A549 (cell line): ENCODE measurements at regions not wholly inside any gene's neighbourhood (a gene's known extent, or its start where the extent isn't known, plus 50 kb on each side); places are given as distances from the start of the nearest gene placed in this dataset.

Source experiments
- CBX8 ChIP-seq: fragments of 200-600 bp; sonication (generic); IDR thresholded peaks from 2 replicates; pipeline ENCODE4 v1.6.1; 2016
- CHD2 ChIP-seq: fragments of 150-350 bp; IDR thresholded peaks from 2 replicates; pipeline ENCODE4 v1.6.1; 2014; ENCODE audit warnings: low read length; ENCODE audit not compliant: partially characterized antibody
- CTCF ChIP-seq: fragments of >200 bp; sonication (Bioruptor Twin); formaldehyde crosslinking; IDR thresholded peaks from 3 replicates; pipeline ENCODE4 v1.5.1; 2016
- FOSB ChIP-seq: fragments of 250-450 bp; sonication (Bioruptor Pico); IDR thresholded peaks from 2 replicates; pipeline ENCODE4 v1.5.0; 2020; ENCODE audit warnings: mild to moderate bottlenecking, moderate library complexity
- FOSL2 ChIP-seq, 2 experiments: fragments of 450-650 bp in 1 of 2; fragments of >200 bp in 1 of 2; sonication (Bioruptor Twin) in 1 of 2; formaldehyde crosslinking; IDR thresholded peaks; 2 replicates each; pipeline versions ENCODE4 v1.5.0 to v1.6.1; 2016 to 2020; ENCODE audit warnings: mild to moderate bottlenecking in 1 of 2, moderate library complexity in 1 of 2
- GATA3 ChIP-seq: IDR thresholded peaks from 2 replicates; pipeline ENCODE4 v1.6.1; 2012; ENCODE audit warnings: borderline replicate concordance
- HES2 ChIP-seq: fragments of >200 bp; sonication (Bioruptor Twin); formaldehyde crosslinking; IDR thresholded peaks from 2 replicates; pipeline ENCODE4 v1.6.1; 2016
- MAX ChIP-seq: IDR thresholded peaks from 2 replicates; pipeline ENCODE4 v1.6.1; 2012
- MYC ChIP-seq: IDR thresholded peaks from 2 replicates; pipeline ENCODE4 v1.6.1; 2012; ENCODE audit warnings: mild to moderate bottlenecking, inconsistent platforms, low read length, improper control_type of control experiment, borderline replicate concordance
- POLR2A ChIP-seq: IDR thresholded peaks from 2 replicates; pipeline ENCODE4 v1.6.1; 2012; ENCODE audit warnings: mild to moderate bottlenecking, low read length
- RNF2 ChIP-seq: fragments of 200-600 bp; sonication (generic); IDR thresholded peaks from 2 replicates; pipeline ENCODE4 v1.6.1; 2016; ENCODE audit warnings: low read depth, mild to moderate bottlenecking, antibody characterized with exemption, moderate library complexity, borderline replicate concordance
- USF2 ChIP-seq: fragments of 450-650 bp; IDR thresholded peaks from 2 replicates; pipeline ENCODE4 v1.6.1; 2014; ENCODE audit warnings: antibody characterized with exemption
- TF ChIP-seq, protein P1 (sequence below): fragments of 250-450 bp; sonication (Bioruptor Pico); IDR thresholded peaks from 2 replicates; pipeline ENCODE4 v1.5.0; 2021; ENCODE audit warnings: mild to moderate bottlenecking, moderate library complexity, borderline replicate concordance

DNA sequence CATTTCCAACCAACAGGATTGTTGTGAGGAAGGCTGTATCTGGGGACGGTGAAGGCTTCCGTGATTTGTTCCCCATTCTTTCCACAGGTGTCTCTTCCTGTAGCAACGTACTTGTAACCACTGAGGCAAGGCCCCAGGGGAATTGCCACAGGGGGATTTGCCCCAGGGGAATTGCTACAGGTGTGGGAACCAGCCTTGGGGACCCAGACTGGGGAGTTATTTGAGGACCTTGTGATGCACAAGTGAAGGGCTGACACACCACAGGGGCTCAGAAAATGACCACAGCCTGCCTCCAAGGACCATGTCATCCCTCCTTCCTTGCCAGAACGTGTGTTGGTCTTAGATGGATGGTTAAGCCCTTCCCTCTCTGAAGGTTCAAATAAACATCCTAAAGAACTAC, 131.4 kb upstream of the RGS6 start:
- TF ChIP-seq MAX (no peak), CTCF (no peak), CBX8 (no peak), CHD2 (no peak), MYC (no peak), USF2 (no peak), GATA3 (no peak), RNF2 (no peak), FOSB (CRISPR knock-in tag) (no peak), FOSL2 (IDR thresholded peaks at IDR 0.05) (no peak), FOSL2 (CRISPR knock-in tag; IDR thresholded peaks at IDR 0.05) (no peak), HES2 (no peak), POLR2A (no peak)
- TF ChIP-seq, protein P1, sequence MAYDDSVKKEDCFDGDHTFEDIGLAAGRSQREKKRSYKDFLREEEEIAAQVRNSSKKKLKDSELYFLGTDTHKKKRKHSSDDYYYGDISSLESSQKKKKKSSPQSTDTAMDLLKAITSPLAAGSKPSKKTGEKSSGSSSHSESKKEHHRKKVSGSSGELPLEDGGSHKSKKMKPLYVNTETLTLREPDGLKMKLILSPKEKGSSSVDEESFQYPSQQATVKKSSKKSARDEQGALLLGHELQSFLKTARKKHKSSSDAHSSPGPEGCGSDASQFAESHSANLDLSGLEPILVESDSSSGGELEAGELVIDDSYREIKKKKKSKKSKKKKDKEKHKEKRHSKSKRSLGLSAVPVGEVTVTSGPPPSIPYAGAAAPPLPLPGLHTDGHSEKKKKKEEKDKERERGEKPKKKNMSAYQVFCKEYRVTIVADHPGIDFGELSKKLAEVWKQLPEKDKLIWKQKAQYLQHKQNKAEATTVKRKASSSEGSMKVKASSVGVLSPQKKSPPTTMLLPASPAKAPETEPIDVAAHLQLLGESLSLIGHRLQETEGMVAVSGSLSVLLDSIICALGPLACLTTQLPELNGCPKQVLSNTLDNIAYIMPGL, result no peak
